GM23338 (cell line): ENCODE measurements at regions not wholly inside any gene's neighbourhood (a gene's known extent, or its start where the extent isn't known, plus 50 kb on each side); places are given as distances from the start of the nearest gene placed in this dataset.

Experiments
- ATAC-seq: fragments of 200-7000 bp; cut with Tn5 transposase; 3 replicates; pipeline ENCODE4 v1.9.1; 2020
- DNase-seq: peaks from one replicate; pipeline ENCODE4 v3.0.0-alpha.2; 2015; ENCODE audit warnings: low spot score
- H2AFZ ChIP-seq: fragments of 200-600 bp; sonication (generic); 2 replicates; pipeline ENCODE4 v1.8.0; 2016; ENCODE audit warnings: antibody characterized with exemption, mild to moderate bottlenecking, moderate library complexity
- H3F3A ChIP-seq: fragments of 200-600 bp; sonication (generic); replicated peaks from 2 replicates; pipeline ENCODE4 v1.8.0; 2017; ENCODE audit warnings: antibody characterized with exemption, mixed run types, low read depth
- H3K27ac ChIP-seq: fragments of 200-600 bp; sonication (generic); 2 replicates; pipeline ENCODE4 v1.6.1; 2016; ENCODE audit warnings: low read depth
- H3K27me3 ChIP-seq: fragments of 200-600 bp; sonication (generic); 2 replicates; pipeline ENCODE4 v1.8.0; 2016; ENCODE audit warnings: mild to moderate bottlenecking, mixed run types, moderate library complexity; ENCODE audit not compliant: insufficient read depth
- H3K36me3 ChIP-seq: fragments of 200-600 bp; sonication (generic); 2 replicates; pipeline ENCODE4 v1.8.0; 2016; ENCODE audit warnings: mild to moderate bottlenecking; ENCODE audit not compliant: insufficient read depth
- H3K4me1 ChIP-seq: fragments of 200-600 bp; sonication (generic); 2 replicates; pipeline ENCODE4 v1.8.0; 2016; ENCODE audit warnings: mild to moderate bottlenecking, moderate library complexity; ENCODE audit not compliant: insufficient read depth
- H3K4me2 ChIP-seq: fragments of 200-600 bp; sonication (generic); 2 replicates; pipeline ENCODE4 v1.7.1; 2017; ENCODE audit warnings: mixed run types
- H3K4me3 ChIP-seq: fragments of 200-600 bp; sonication (generic); 2 replicates; pipeline ENCODE4 v1.6.1; 2016; ENCODE audit warnings: mixed run types
- H3K79me2 ChIP-seq: fragments of 200-600 bp; sonication (generic); replicated peaks from 2 replicates; pipeline ENCODE4 v1.8.0; 2017; ENCODE audit warnings: mild to moderate bottlenecking; ENCODE audit not compliant: insufficient read depth
- H3K9me2 ChIP-seq: fragments of 200-600 bp; sonication (generic); 2 replicates; pipeline ENCODE4 v1.8.0; 2017; ENCODE audit not compliant: insufficient read depth
- H4K20me1 ChIP-seq: fragments of 200-600 bp; sonication (generic); replicated peaks from 2 replicates; pipeline ENCODE4 v1.8.0; 2017; ENCODE audit warnings: mild to moderate bottlenecking; ENCODE audit not compliant: insufficient read depth
- H3K27ac Mint-ChIP-seq: 2 replicates; pipeline ENCODE4 v1.8.0; 2020; ENCODE audit warnings: inconsistent platforms, mild to moderate bottlenecking, moderate library complexity, mixed read lengths
- H3K27me3 Mint-ChIP-seq: 3 replicates; pipeline ENCODE4 v1.8.0; 2022; ENCODE audit warnings: low read depth, mild to moderate bottlenecking, moderate library complexity, mixed read lengths, inconsistent platforms; ENCODE audit not compliant: insufficient read depth, poor library complexity
- H3K36me3 Mint-ChIP-seq: 3 replicates; pipeline ENCODE4 v1.8.0; 2021; ENCODE audit warnings: low read depth, mild to moderate bottlenecking, inconsistent platforms, moderate library complexity, mixed read lengths
- H3K4me1 Mint-ChIP-seq: 3 replicates; pipeline ENCODE4 v1.8.0; 2020; ENCODE audit warnings: mild to moderate bottlenecking, inconsistent platforms, mixed read lengths
- H3K4me3 Mint-ChIP-seq: 3 replicates; pipeline ENCODE4 v1.8.0; 2021; ENCODE audit warnings: moderate library complexity, mild to moderate bottlenecking, inconsistent platforms, mixed read lengths
- H3K9me3 Mint-ChIP-seq: 3 replicates; pipeline ENCODE4 v1.8.0; 2020; ENCODE audit warnings: moderate library complexity, mild to moderate bottlenecking, inconsistent platforms, mixed read lengths
- CREB1 ChIP-seq: fragments of 250-450 bp; sonication (Bioruptor Pico); IDR thresholded peaks from 2 replicates; pipeline ENCODE4 v1.5.0; 2020; ENCODE audit warnings: low read depth, mild to moderate bottlenecking, moderate library complexity
- CTCF ChIP-seq, 2 experiments: fragments of 200-600 bp in 1 of 2; sonication (generic) in 1 of 2; conservative IDR thresholded peaks; 2 replicates each; pipeline versions ENCODE4 v1.5.1 to v1.6.1; 2016 to 2017; ENCODE audit warnings: antibody characterized with exemption in 2 of 2, low read depth in 2 of 2, mild to moderate bottlenecking in 2 of 2, moderate library complexity in 1 of 2
- ETS1 ChIP-seq: IDR thresholded peaks from 2 replicates; pipeline ENCODE4 v1.6.1; 2016; ENCODE audit warnings: antibody characterized with exemption
- EZH2 ChIP-seq: fragments of 200-600 bp; sonication (generic); IDR thresholded peaks from one replicate; pipeline ENCODE4 v1.8.0; 2017; ENCODE audit warnings: antibody characterized with exemption, mild to moderate bottlenecking, low read depth; ENCODE audit not compliant: unreplicated experiment
- EZH2phosphoT487 ChIP-seq: fragments of 200-600 bp; sonication (generic); IDR thresholded peaks from one replicate; pipeline ENCODE4 v1.8.1; 2018; ENCODE audit warnings: antibody characterized with exemption; ENCODE audit not compliant: unreplicated experiment
- JUNB ChIP-seq: IDR thresholded peaks from one replicate; pipeline ENCODE4 v1.6.1; 2016; ENCODE audit warnings: antibody characterized with exemption; ENCODE audit not compliant: unreplicated experiment
- NANOG ChIP-seq: IDR thresholded peaks from 2 replicates; pipeline ENCODE4 v1.6.1; 2016; ENCODE audit warnings: antibody characterized with exemption, borderline replicate concordance
- POLR2AphosphoS5 ChIP-seq: IDR thresholded peaks from 2 replicates; pipeline ENCODE4 v1.6.1; 2016; ENCODE audit warnings: antibody characterized with exemption, low read depth
- REST ChIP-seq: IDR thresholded peaks from one replicate; pipeline ENCODE4 v1.6.1; 2018; ENCODE audit warnings: antibody characterized with exemption; ENCODE audit not compliant: unreplicated experiment
- STAT1 ChIP-seq: IDR thresholded peaks from one replicate; pipeline ENCODE4 v1.6.1; 2016; ENCODE audit warnings: antibody characterized with exemption; ENCODE audit not compliant: unreplicated experiment
- ZNF114 ChIP-seq: fragments of 250-450 bp; sonication (Bioruptor Pico); IDR thresholded peaks from 2 replicates; pipeline ENCODE4 v1.5.0; 2020; ENCODE audit warnings: mild to moderate bottlenecking, moderate library complexity
- ZNF331 ChIP-seq: fragments of 250-450 bp; sonication (Bioruptor Pico); IDR thresholded peaks from 2 replicates; pipeline ENCODE4 v1.5.0; 2020; ENCODE audit warnings: low read depth, mild to moderate bottlenecking, moderate library complexity
- ZNF462 ChIP-seq: fragments of 250-450 bp; sonication (Bioruptor Pico); IDR thresholded peaks from 2 replicates; pipeline ENCODE4 v1.5.0; 2020; ENCODE audit warnings: mild to moderate bottlenecking, moderate library complexity

- H3K27me3 ChIP-seq: no peaks in the 10 kb centered on the region
- no peaks in the 10 kb centered on the region; the same call in 2 of the 3 replicates for H3K9me3 Mint-ChIP-seq
- H3K27ac ChIP-seq: no peak overlapping the region
- H3F3A ChIP-seq: no peaks in the 10 kb centered on the region
- no peaks in the 10 kb centered on the region for H3K36me3 ChIP-seq
- H3K4me3 ChIP-seq: no peak overlapping the region
- H3K4me3 Mint-ChIP-seq: no peak overlapping the region
- no peaks in the 10 kb centered on the region for H4K20me1 ChIP-seq
- H3K79me2 ChIP-seq: no peaks in the 10 kb centered on the region
- H3K4me1 ChIP-seq: no peaks in the 10 kb centered on the region
- ATAC-seq: no peak
- H2AFZ ChIP-seq: peak overlapping the region; percentile 60; the same call in 1 of the 2 replicates
- no peak overlapping the region for H3K4me2 ChIP-seq
- H3K36me3 Mint-ChIP-seq: no peaks in the 10 kb centered on the region
- DNase-seq: no peak
- H3K9me2 ChIP-seq: no peaks in the 10 kb centered on the region
- 0 out of 3 replicates have a peak, but pooled peaks cover 3% of the 10 kb centered on the region for H3K4me1 Mint-ChIP-seq
- no peak for TF ChIP-seq POLR2AphosphoS5
- no peak for TF ChIP-seq EZH2
- no peak for TF ChIP-seq EZH2phosphoT487
- no peak for TF ChIP-seq ZNF462 (CRISPR knock-in tag)
- TF ChIP-seq ZNF331: no peak
- TF ChIP-seq CTCF (conservative IDR thresholded peaks at IDR 0.05; ENCODE audit: low read depth in 2 of 2): no peak
- no peak for TF ChIP-seq CREB1 (CRISPR knock-in tag)
- TF ChIP-seq JUNB: no peak
- no peak for TF ChIP-seq REST
- TF ChIP-seq STAT1: no peak
- no peak for TF ChIP-seq NANOG
- TF ChIP-seq ETS1: no peak
- no peak for TF ChIP-seq ZNF114 (CRISPR knock-in tag)
- H3K27me3 Mint-ChIP-seq: no peaks in the 10 kb centered on the region
- no peak overlapping the region for H3K27ac Mint-ChIP-seq
Measured at GRCh38 chr9:20023210-20023905, 234.5 kb upstream of the SLC24A2 start.
